Inflammatory macrophage treated with lipopolysaccharide for 4 hours (primary cell): ENCODE measurements at regions not wholly inside any gene's neighbourhood (a gene's known extent, or its start where the extent isn't known, plus 50 kb on each side); places are given as distances from the start of the nearest gene placed in this dataset.

ENCODE experiments used
- DNase-seq: peaks from one replicate; pipeline ENCODE4 v3.0.0-alpha.2; 2020

DNA sequence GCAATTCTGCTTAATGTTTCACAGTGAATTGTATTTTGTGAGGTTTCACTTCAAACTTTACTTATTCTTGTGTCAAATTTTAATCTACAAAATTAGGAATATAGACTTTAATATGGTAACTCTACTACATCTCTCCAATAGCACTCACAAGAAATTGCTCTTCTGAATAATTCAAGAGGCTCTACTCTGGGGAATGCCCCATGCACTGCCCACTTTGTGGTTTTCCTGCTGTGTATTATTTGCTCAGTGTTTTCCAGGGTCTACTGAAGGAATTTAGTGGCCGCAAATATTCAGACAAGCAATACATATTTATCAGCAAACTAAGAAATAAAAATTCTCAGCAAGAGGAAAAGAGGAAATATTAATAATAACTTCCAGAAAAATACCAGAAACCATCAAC is 611.4 kb downstream of the TNS3 start:
- no peak for DNase-seq

GRCh38 chr7:46970131-46970430 is 611.8 kb downstream of the TNS3 start:
- no peak for DNase-seq

- no peak for DNase-seq
Measured at GRCh38 chr7:46969303-46970130, 612.4 kb downstream of the TNS3 start.

DNA sequence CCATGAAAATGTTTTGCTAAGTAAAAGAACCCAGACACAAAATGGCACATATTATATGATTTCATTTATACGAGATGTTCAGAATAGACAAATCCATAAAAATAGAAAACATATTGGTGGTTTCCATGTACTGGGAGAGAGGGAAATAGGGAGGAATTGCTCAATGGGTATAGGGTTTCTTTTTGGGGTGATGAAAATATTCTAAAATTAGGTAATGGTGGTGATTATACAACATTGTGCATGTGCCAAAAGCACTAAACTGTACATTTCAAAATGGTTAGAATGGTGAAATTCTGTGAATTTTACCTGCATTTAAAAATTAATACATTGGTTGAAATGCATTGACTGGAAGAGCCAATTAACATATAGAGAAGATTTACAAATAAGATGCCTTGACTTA is 613.9 kb downstream of the TNS3 start:
- DNase-seq = no peak

DNA sequence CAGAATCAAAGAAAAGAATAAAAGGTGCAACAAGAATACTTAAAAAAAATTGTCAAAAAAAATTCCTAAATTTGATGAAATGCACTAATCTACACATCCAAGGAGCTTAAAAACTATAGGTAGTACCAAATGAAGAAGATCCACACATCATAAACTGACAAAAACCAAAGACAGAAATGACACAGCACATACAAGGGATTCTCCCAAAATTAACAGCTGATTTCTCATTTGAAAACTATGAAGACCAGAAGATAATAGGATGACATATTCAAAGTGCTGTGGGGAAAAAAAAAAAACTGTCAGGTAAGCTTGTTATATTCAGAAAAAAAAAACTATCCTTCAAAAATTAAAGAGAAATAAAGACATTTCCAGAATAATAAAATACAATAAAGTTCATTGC is 618.2 kb downstream of the TNS3 start:
- DNase-seq = no peak

DNA sequence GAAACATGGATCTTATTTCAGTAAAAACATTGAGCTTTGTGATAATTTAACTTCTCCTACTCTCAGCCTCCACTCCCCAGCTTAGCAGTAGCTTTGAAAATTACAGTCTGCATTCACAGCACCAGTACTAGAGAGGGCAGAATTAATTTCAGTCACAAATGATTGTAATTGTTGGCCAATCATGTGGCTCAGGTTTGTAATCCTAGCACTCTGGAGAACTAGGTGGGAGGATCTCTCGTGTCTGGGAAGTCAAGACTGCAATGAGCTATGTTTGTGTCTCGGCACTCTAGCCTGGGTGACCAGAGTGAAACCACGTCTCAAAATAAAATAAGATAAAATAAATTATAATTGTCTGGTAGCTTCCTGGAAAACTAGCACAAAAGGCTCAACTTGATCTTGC is 620.9 kb downstream of the TNS3 start:
- no peak for DNase-seq

- DNase-seq = no peak
Measured at GRCh38 chr7:46957195-46957594, 624.7 kb downstream of the TNS3 start.

DNA sequence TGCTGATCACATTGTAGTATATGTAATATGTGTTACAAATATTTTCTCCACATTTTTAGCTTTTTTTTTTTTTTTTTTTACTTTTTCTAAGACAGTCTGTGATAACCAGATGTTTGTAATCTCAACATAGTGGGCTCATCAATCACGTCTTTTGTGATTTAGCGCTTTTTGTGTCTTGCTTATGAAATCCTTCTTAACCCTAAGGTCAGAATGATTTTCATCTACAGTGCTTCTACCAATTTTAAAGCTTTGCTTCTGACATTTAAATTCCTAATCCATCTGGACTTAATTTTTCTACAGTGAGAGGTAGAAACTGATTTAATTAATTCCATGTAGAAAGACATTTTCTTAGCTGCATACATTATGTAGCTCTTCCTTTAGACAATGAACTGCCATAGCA is 626.4 kb downstream of the TNS3 start:
- DNase-seq = no peak

- no peak for DNase-seq
Measured at GRCh38 chr7:46954181-46954580, 627.7 kb downstream of the TNS3 start.

DNA sequence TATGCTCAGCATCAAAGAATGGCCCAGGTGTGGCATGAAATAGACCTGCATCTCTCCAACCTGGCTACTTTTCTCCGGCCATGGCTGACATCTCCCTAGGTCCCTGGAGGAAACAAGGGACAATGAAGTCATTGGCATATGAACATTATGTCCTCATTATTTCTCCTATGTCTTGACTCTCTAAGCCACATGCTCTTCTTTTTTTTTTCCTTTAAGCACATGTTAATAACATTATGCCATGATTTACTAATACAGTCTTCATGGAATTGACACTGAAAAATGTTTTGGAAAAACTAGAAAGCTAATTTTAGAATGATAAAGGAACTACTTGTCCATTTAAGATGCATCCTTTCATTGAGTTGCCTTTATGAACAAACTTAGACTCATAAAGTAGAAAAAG is 628.9 kb downstream of the TNS3 start:
- DNase-seq = no peak

DNA sequence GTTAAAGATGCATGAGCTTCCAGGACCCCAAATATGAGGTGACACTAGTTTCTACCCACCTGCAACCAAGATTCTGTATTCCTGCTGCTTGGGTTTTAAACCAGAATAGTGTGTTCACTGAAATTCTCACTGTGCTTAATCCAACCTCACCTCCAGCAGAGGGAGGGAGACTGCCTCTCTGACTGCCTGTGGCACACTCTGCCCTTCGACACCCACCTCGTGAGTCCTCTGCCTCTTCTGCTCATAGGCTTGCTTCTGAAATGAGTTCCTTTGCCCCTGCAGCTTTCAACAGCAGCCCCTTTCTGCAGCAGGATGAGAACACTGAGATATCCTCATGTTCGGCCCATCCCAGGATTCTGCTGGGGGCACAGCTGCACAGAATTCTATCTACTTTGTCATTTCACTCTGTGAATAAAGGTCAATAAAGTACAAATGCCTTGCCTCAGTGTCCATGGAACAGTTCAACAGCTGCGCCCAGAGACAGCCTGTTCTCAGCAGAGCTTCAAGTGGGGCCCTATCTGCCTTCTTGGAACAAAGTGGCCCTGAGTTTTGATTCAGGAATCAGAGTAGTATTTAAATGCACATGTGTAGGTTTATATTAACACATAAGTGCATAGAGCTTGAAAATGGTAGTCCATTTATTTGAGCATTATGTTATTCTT is 632.5 kb downstream of the TNS3 start:
- DNase-seq = no peak

DNA sequence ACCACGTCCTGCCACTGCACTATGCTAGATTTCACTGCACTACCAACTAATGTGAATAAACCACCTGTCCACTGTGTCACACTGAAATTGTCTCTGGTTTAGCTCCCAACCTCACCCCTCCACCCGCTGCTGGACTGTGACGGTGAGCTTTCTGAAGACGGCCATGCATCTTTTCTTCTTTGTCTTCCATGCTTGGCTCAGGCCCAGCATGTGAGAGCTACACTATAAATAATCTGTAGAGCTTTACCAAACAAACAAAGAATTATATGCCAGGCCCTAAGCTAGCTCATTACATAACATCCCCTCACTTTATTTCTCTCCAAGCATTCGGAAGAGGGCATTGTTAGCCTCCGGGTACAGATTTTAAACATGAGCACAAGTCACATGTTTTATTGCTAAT is 633.2 kb downstream of the TNS3 start:
- no peak for DNase-seq

DNA sequence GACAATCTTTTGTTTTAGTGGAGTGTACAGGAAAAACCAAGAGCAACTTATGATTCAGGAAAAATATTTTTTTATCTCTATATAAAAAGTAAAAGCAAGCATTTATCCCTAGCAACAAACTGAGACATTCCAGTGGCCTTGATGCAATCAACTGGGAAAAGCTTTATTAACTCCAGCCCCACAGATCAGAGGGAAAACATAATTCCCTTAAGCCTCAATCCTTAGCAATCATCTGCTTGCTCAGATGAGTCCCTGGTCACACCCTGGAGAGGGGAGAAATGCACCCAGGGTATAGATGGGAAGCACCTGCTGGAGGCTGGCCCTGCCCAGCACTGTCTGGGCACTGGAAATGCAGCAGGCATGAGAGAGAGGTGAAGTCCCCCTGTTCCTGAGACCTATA is 636.6 kb downstream of the TNS3 start:
- no peak for DNase-seq

DNA sequence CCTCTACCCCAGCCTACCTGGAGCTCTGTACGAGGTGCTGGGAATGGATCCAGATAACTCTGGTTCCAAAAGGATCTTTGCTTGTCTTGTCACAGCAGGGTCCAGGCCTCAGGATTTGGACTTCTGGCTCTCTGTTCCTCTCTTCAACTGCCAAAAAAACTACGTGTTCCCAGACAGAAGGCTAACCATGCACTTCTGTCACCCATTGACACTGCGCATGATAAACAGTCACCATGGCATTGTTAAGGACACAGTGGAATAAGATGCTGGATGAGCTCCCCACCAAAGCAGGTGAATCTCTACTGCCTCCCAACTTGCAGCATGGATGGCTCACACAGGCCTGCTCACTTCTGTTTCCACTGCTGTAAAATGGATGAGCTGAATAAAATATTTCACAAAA is 637.9 kb downstream of the TNS3 start:
- no peak for DNase-seq

- no peak for DNase-seq
Measured at GRCh38 chr7:46942574-46942973, 639.3 kb downstream of the TNS3 start.

GRCh38 chr7:46940178-46940577 is 641.7 kb downstream of the TNS3 start:
- DNase-seq = no peak

GRCh38 chr7:46939558-46939957 is 642.4 kb downstream of the TNS3 start:
- no peak for DNase-seq

DNA sequence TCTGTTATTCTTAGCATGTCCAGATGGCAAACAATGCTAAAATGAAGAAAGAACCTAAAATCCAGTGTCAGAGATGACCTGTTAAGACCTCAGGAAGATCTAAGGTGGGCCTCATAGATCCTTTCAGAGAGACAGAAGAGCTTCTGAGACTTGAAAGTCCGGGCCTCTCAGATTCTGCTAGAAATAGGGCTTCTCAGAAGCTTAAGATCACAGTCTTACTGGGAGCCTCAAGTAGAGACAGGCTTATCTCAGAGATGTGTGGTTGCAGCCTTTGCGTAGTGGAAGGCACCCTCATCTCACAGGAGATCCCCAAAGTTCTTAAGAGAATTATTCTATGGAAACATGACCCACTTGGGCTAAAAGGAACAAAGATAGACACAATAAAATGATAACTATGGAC is 642.8 kb downstream of the TNS3 start:
- DNase-seq = no peak

DNA sequence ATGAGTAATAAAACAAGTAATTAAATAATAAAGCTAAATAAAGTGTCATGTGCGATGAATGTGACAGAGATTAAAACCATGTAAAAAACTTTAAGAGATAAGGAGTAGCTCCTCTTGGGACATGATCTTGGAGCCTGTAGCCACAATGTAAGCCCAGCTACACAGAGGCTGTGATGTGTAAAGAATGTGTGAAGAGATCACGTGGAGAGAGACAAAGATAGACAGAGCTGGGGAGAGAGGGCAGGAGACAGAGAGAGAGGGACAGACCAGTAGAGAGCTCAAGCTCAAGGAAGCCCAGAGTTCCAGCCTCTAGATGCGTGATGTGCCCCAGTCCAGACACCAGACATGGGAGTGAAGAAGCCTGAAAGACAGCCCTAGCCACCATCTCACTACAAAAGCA is 644.1 kb downstream of the TNS3 start:
- no peak for DNase-seq

- no peak for DNase-seq
Measured at GRCh38 chr7:46934198-46934825, 647.6 kb downstream of the TNS3 start.

DNA sequence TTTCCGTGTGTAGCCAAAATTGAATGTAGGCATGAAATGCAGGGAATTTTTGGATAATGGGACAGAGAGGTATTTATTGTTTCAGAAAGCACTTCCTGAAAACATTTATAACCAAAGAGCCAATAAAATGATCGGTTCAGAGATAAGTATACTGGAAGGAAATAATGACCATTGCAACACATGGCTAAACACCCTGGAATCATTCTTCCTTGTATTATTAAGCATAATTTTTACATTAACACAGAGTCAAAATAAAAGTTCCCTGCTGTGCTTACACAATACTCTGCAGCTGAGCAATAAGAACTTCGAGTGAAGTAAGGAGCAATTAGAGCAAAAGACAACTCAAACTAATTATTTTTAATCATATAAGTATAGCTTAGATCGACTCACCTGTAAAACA is 648.3 kb downstream of the TNS3 start:
- DNase-seq = no peak

DNA sequence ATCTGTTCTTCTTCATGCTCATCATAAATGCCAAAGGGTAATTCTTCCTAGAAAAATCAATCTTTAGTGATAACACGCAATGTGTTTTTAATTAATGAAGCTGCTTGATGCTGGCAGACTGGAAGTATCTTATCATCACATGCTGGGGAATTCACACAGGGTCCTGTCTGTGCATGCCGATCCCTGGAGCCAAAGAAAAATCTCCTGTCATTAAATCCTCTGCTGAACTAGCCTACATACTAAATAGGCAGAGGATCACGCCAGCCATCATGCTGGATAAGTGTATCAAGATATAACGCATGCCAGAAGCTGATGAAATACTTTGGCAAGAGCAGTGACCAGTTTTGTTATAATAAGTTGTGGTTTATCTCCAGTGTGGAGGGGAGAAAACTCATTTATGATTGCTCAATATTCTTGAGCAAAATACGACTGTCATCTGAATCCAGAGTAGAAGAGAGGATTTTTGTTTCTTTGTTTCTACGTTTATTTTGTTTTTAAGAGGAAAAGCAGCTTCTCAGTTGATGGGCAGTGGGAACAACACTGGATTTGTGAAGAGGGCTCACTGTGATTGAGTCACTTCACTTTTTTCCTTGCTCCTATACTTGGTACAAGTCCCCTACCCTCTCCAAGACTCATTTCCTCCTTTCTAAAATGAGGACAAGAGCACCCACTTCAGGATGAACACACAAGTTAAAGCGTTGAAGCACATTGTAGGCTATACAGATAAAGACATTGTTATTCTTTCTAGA is 649.1 kb downstream of the TNS3 start:
- no peak for DNase-seq

DNA sequence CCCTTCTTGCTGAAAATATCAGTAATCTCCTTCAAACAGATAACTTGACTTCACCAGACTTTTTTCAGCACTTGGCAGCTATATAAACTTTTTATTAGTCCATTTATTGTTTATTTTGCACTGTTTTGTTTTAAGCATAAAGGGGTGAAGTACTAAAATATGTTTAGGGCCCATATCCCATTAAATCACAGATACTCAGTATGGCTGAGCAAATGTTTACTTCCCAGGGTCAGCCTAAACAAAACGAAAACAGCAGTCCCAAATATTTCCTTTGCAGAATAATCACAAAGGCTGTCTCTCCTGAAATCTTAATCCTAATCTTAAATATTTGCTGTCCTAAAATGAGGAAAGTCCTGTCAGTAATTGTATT is 649.6 kb downstream of the TNS3 start:
- DNase-seq = no peak

DNA sequence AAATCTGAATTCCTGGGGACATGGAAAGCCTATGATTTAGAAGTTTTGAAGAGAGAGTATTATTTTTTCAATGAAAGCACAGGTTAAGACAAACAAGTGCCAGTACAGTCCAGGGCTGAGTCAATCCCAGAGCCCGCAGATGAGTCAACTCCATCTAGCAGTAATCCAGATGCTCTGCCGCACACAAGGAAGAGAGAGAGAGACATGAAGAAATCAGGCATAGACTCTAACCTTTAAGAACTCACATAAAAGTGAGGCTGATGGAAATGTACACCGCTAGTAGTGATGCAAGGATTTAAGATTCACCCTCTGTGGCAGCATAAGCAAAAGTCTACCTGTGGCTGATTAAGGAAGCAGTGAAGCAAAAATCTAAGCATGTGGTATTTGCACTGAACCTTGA is 651.5 kb downstream of the TNS3 start:
- DNase-seq = no peak
